Endothelial cell (in vitro differentiated cells): ENCODE measurements at regions not wholly inside any gene's neighbourhood (a gene's known extent, or its start where the extent isn't known, plus 50 kb on each side); places are given as distances from the start of the nearest gene placed in this dataset.

Experiments
- DNase-seq: peaks from one replicate; pipeline ENCODE4 v3.0.0; 2021; ENCODE audit warnings: low spot score
- H3K27ac Mint-ChIP-seq: one replicate; pipeline ENCODE4 v1.8.0; 2021; ENCODE audit warnings: mixed read lengths, inconsistent platforms; ENCODE audit not compliant: unreplicated experiment
- H3K27me3 Mint-ChIP-seq: one replicate; pipeline ENCODE4 v1.8.0; 2021; ENCODE audit warnings: mild to moderate bottlenecking, moderate library complexity, mixed read lengths, inconsistent platforms; ENCODE audit not compliant: unreplicated experiment
- H3K36me3 Mint-ChIP-seq: one replicate; pipeline ENCODE4 v1.8.0; 2021; ENCODE audit warnings: mild to moderate bottlenecking, low read depth, mixed read lengths, inconsistent platforms; ENCODE audit not compliant: unreplicated experiment
- H3K4me1 Mint-ChIP-seq: one replicate; pipeline ENCODE4 v1.8.0; 2021; ENCODE audit warnings: mild to moderate bottlenecking, mixed read lengths, inconsistent platforms; ENCODE audit not compliant: unreplicated experiment
- H3K4me3 Mint-ChIP-seq: one replicate; pipeline ENCODE4 v1.8.0; 2021; ENCODE audit warnings: mild to moderate bottlenecking, mixed read lengths, inconsistent platforms; ENCODE audit not compliant: unreplicated experiment
- H3K9me3 Mint-ChIP-seq: one replicate; pipeline ENCODE4 v1.8.0; 2021; ENCODE audit warnings: mixed read lengths, inconsistent platforms; ENCODE audit not compliant: unreplicated experiment
- TF ChIP-seq, protein P1 (sequence below): fragments of 200-600 bp; sonication (generic); IDR thresholded peaks from one replicate; pipeline ENCODE4 v1.5.0; 2021; ENCODE audit warnings: antibody characterized with exemption; ENCODE audit not compliant: unreplicated experiment

DNA sequence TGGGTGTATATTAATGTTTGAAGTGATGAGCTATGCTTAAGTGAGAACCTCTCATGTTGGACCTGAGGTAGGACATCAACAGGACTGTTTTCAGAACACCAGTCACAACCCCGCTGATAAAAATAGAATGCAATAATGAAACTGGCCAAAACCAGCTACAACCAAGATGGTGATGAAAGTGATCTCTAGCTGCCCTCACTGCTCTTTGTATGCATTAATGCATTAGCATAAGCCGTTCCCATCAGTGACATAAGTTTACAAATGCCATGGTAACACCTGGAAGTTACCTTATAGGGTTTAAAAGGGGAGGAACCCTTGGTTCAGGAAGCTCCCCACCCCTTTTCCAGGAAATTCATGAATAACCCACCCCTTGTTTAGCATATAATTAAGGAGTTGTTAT is 672.5 kb upstream of the EEF2KMT start:
- DNase-seq, result no peak
- H3K27me3 Mint-ChIP-seq, result peaks cover 7% of the 10 kb centered on the region
- no peak overlapping the region for H3K27ac Mint-ChIP-seq
- H3K4me1 Mint-ChIP-seq, result no peaks in the 10 kb centered on the region
- H3K4me3 Mint-ChIP-seq, result no peak overlapping the region
- H3K36me3 Mint-ChIP-seq, result peaks cover 3% of the 10 kb centered on the region
- TF ChIP-seq, protein P1, sequence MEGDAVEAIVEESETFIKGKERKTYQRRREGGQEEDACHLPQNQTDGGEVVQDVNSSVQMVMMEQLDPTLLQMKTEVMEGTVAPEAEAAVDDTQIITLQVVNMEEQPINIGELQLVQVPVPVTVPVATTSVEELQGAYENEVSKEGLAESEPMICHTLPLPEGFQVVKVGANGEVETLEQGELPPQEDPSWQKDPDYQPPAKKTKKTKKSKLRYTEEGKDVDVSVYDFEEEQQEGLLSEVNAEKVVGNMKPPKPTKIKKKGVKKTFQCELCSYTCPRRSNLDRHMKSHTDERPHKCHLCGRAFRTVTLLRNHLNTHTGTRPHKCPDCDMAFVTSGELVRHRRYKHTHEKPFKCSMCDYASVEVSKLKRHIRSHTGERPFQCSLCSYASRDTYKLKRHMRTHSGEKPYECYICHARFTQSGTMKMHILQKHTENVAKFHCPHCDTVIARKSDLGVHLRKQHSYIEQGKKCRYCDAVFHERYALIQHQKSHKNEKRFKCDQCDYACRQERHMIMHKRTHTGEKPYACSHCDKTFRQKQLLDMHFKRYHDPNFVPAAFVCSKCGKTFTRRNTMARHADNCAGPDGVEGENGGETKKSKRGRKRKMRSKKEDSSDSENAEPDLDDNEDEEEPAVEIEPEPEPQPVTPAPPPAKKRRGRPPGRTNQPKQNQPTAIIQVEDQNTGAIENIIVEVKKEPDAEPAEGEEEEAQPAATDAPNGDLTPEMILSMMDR, result no peak
- H3K9me3 Mint-ChIP-seq, result no peaks in the 10 kb centered on the region

DNA sequence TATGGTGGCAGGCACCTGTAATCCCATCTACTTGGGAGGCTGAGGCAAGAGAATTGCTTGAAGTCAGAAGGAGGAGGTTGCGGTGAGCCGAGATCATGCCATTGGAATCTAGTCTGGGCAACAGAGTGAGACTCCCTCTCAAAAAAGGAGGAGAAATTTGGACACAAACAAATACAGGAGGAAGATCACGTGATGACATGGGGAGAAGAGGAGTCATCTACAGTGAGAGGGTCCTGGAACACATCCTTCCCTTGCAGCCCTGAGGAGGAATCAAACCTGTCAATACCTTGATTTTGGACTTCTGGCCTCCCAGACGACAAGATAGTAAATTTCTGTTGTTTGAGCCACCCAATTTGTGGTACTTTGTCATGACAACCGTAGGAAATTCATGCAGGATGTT is 671.9 kb upstream of the EEF2KMT start:
- Mint-ChIP-seq H3K4me1 (no peaks in the 10 kb centered on the region), H3K4me3 (no peak overlapping the region), H3K9me3 (no peaks in the 10 kb centered on the region), H3K36me3 (peaks cover 3% of the 10 kb centered on the region), H3K27me3 (peaks cover 7% of the 10 kb centered on the region), H3K27ac (no peak overlapping the region)
- TF ChIP-seq, protein P1, result no peak
- DNase-seq, result no peak

- Mint-ChIP-seq H3K9me3 (no peaks in the 10 kb centered on the region), H3K27me3 (peaks cover 7% of the 10 kb centered on the region), H3K4me1 (no peaks in the 10 kb centered on the region), H3K27ac (no peak overlapping the region), H3K4me3 (no peak overlapping the region), H3K36me3 (peaks cover 3% of the 10 kb centered on the region)
- DNase-seq, result no peak
- TF ChIP-seq, protein P1, result no peak
Measured at GRCh38 chr16:5768445-5768844, 670.9 kb upstream of the EEF2KMT start.

DNA sequence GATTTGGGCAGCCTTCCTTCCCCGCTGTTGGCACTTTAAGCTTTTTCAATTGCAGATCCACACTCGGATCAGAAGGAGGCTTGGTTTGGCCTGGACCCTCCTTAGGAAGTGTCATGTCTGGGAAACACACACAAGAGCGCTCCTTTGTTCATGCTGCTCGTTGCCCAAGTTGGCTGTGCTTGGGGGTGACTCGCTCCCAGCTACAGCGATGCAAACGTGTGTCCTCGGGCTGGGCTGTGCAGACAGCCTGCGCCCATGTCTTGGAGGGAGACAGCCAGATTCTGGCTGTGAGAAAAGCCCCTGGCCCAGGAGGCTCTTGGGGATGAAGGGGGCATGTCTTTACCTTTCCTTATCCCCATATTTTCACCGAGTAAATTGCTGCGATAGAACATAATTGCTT is 665.6 kb upstream of the EEF2KMT start:
- no peak overlapping the region for H3K27ac Mint-ChIP-seq
- H3K4me3 Mint-ChIP-seq, result no peak overlapping the region
- no peaks in the 10 kb centered on the region for H3K4me1 Mint-ChIP-seq
- TF ChIP-seq, protein P1, result no peak
- peaks cover 1% of the 10 kb centered on the region for H3K27me3 Mint-ChIP-seq
- H3K36me3 Mint-ChIP-seq, result peaks cover 3% of the 10 kb centered on the region
- H3K9me3 Mint-ChIP-seq, result no peaks in the 10 kb centered on the region
- DNase-seq, result no peak

DNA sequence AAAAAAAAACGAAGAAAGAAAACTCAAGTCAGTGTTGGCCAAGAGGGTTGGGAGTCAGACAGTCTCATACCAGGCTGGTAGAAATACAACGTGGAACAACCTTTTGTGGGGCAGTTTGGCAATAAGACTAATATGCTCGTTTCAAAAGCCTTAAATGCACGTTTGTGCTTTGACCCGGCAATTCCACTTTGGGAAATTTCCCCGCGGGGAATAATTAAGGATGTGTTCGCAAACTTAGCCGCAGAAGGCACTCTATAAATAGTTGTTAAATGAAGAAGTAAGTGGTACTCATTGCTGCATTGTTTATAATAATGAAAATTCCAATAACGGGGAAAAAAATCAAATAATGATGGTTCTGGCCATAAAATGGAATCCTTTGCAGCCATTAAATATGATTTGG is 664.8 kb upstream of the EEF2KMT start:
- Mint-ChIP-seq H3K36me3 (peaks cover 3% of the 10 kb centered on the region), H3K27me3 (peaks cover 1% of the 10 kb centered on the region), H3K4me1 (no peaks in the 10 kb centered on the region), H3K4me3 (no peak overlapping the region), H3K27ac (no peak overlapping the region), H3K9me3 (no peaks in the 10 kb centered on the region)
- DNase-seq, result no peak
- TF ChIP-seq, protein P1, result no peak
